GM23248 (cell line): ENCODE measurements at regions not wholly inside any gene's neighbourhood (a gene's known extent, or its start where the extent isn't known, plus 50 kb on each side); places are given as distances from the start of the nearest gene placed in this dataset.

ENCODE experiments used
- DNase-seq: peaks from one replicate; pipeline ENCODE4 v3.0.0-alpha.2; 2015
- H2AFZ ChIP-seq: fragments of 200-600 bp; sonication (generic); 2 replicates; pipeline ENCODE4 v1.6.1; 2016; ENCODE audit warnings: antibody characterized with exemption
- H3F3A ChIP-seq: fragments of 200-600 bp; sonication (generic); 2 replicates; pipeline ENCODE4 v1.6.1; 2016; ENCODE audit warnings: mild to moderate bottlenecking, antibody characterized with exemption, mixed run types; ENCODE audit not compliant: insufficient read depth
- H3K27ac ChIP-seq: fragments of 200-600 bp; sonication (generic); 2 replicates; pipeline ENCODE4 v1.5.1; 2016; ENCODE audit warnings: mild to moderate bottlenecking
- H3K27me3 ChIP-seq: fragments of 200-600 bp; sonication (generic); replicated peaks from 2 replicates; pipeline ENCODE4 v1.6.1; 2016; ENCODE audit warnings: mild to moderate bottlenecking; ENCODE audit not compliant: insufficient read depth
- H3K36me3 ChIP-seq: fragments of 200-600 bp; sonication (generic); 2 replicates; pipeline ENCODE4 v1.6.1; 2016; ENCODE audit warnings: low read depth, mild to moderate bottlenecking
- H3K4me1 ChIP-seq: fragments of 200-600 bp; sonication (generic); 2 replicates; pipeline ENCODE4 v1.6.1; 2016; ENCODE audit warnings: mild to moderate bottlenecking; ENCODE audit not compliant: insufficient read depth
- H3K4me2 ChIP-seq: fragments of 200-600 bp; sonication (generic); one replicate; pipeline ENCODE4 v1.6.1; 2016; ENCODE audit warnings: mild to moderate bottlenecking; ENCODE audit not compliant: unreplicated experiment
- H3K4me3 ChIP-seq: fragments of 200-600 bp; sonication (generic); 2 replicates; pipeline ENCODE4 v1.5.1; 2016; ENCODE audit warnings: mild to moderate bottlenecking
- H3K79me2 ChIP-seq: fragments of 200-600 bp; sonication (generic); 2 replicates; pipeline ENCODE4 v1.6.1; 2016; ENCODE audit warnings: mild to moderate bottlenecking; ENCODE audit not compliant: insufficient read depth
- H3K9ac ChIP-seq: fragments of 200-600 bp; sonication (generic); 2 replicates; pipeline ENCODE4 v1.6.1; 2016; ENCODE audit warnings: mild to moderate bottlenecking
- H3K9me2 ChIP-seq: fragments of 200-600 bp; sonication (generic); 2 replicates; pipeline ENCODE4 v1.6.1; 2016; ENCODE audit warnings: mixed run types, mild to moderate bottlenecking, moderate library complexity; ENCODE audit not compliant: insufficient read depth
- H3K9me3 ChIP-seq: fragments of 200-600 bp; sonication (generic); one replicate; pipeline ENCODE4 v1.6.1; 2017; ENCODE audit warnings: low read depth
- H4K20me1 ChIP-seq: fragments of 200-600 bp; sonication (generic); 2 replicates; pipeline ENCODE4 v1.6.0; 2016; ENCODE audit not compliant: insufficient read depth
- EZH2 ChIP-seq: fragments of 200-600 bp; sonication (generic); IDR thresholded peaks from 2 replicates; pipeline ENCODE4 v1.6.1; 2018; ENCODE audit warnings: antibody characterized with exemption, mild to moderate bottlenecking; ENCODE audit not compliant: insufficient read depth, poor library complexity, severe bottlenecking
- EZH2phosphoT487 ChIP-seq: fragments of 200-600 bp; sonication (generic); IDR thresholded peaks from 2 replicates; pipeline ENCODE4 v1.6.1; 2018; ENCODE audit warnings: antibody characterized with exemption, moderate library complexity, mild to moderate bottlenecking, low read depth; ENCODE audit not compliant: insufficient read depth
- WGBS, 2 experiments: methylation state at CpG; one replicate each; pipeline ENCODE4 v1.1.6; 2015 to 2017; ENCODE audit warnings: low lambda C conversion rate in 2 of 2, low coverage in 1 of 2; ENCODE audit errors: missing lambda C conversion rate in 2 of 2; 5-methylcytosine and 5-hydroxymethylcytosine counted together
- in situ Hi-C: fragments of 300-500 bp; cut with MboI; formaldehyde crosslinking; loops from 2 replicates; pipeline ENCODE4 v1.15.0; 2020

DNA sequence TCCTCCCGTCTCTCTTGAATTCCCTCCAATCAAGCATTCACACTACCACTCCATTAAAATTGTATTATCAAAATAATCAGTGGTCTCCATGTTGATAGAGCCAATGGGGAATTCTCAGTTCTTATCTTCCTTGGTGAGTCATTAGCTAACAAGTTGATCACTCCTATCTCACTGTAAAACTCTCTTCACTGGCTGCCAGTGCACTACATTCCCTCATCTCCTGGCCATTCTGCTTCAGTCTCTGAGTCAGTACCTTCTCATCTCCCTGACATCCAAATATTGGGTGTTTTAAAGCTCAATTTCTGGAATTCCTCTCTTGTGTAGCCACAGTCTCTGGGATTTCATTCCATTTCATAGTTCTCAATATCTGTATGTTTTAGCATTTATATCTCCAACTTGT is 175.2 kb downstream of the ALDH1A2 start:
- in situ Hi-C loops = no loop called here
- H3K79me2 ChIP-seq = no peaks in the 10 kb centered on the region
- no peaks in the 10 kb centered on the region for H3K4me1 ChIP-seq
- H3K9me2 ChIP-seq = no peaks in the 10 kb centered on the region
- peaks cover under 1% of the 10 kb centered on the region for H3K27me3 ChIP-seq
- TF ChIP-seq EZH2 (no peak), EZH2phosphoT487 (no peak)
- no peaks in the 10 kb centered on the region for H4K20me1 ChIP-seq
- H3K27ac ChIP-seq = no peak overlapping the region
- peak; percentile 58 for DNase-seq
- no peaks in the 10 kb centered on the region for H3F3A ChIP-seq
- no peak overlapping the region for H3K9ac ChIP-seq
- no peaks in the 10 kb centered on the region for H3K36me3 ChIP-seq
- H3K4me3 ChIP-seq = no peak overlapping the region
- H2AFZ ChIP-seq = no peak overlapping the region
- 87 to 95% methylated on average over 1 of the region's 1 CpG for WGBS, 2 experiments
- no peak overlapping the region for H3K4me2 ChIP-seq
- no peaks in the 10 kb centered on the region for H3K9me3 ChIP-seq

DNA sequence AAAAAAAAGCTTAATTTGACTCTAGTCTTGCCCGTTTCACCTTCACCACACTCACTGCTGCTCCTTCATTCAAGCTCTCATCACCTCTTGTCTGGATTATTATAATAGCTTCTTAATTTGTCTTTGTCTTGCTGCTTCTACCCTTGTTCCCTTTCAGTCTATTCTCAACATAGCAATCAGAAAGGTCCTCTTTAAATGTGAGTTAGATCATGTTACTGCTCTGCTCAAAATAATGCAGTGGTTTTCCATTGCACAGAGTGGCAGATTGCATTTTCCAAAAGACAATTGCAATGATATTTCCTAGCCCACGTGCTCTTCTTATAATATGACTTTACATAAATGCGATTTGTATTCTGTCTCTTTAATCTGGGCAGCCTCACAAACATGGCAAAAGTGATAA is 174.6 kb downstream of the ALDH1A2 start:
- no peak for DNase-seq
- no peak overlapping the region for H2AFZ ChIP-seq
- no peaks in the 10 kb centered on the region for H3K9me2 ChIP-seq
- H4K20me1 ChIP-seq = no peaks in the 10 kb centered on the region
- no peak overlapping the region for H3K9ac ChIP-seq
- no peak overlapping the region for H3K4me3 ChIP-seq
- 48 to 52% methylated on average over 3 of the region's 3 CpGs for WGBS, 2 experiments
- in situ Hi-C loops = no loop called here
- H3K27me3 ChIP-seq = no peaks in the 10 kb centered on the region; the same call in none of the 2 replicates
- no peaks in the 10 kb centered on the region for H3K79me2 ChIP-seq
- H3K4me2 ChIP-seq = no peak overlapping the region
- no peak overlapping the region for H3K27ac ChIP-seq
- H3K4me1 ChIP-seq = no peaks in the 10 kb centered on the region
- H3K36me3 ChIP-seq = no peaks in the 10 kb centered on the region
- no peaks in the 10 kb centered on the region for H3F3A ChIP-seq
- TF ChIP-seq EZH2phosphoT487 = no peak
- no peak for TF ChIP-seq EZH2
- no peaks in the 10 kb centered on the region for H3K9me3 ChIP-seq

DNA sequence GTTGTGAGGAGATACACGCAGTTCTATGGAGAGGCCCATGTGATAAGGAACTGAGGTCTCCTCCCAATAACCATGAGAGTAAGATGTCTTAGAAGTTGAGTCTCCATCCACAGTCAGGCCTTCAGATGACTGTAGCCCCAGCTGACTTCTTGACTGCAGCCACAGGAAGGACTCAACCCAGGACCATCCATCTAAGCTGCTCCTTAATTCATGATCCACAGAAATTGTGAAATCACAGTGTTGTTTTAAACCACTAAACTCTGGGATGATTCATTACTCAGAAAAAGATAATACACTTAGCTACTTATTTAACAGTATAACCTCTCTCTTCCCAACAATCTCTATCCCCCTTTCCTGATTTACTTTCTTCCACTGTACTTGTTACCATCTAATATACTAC is 173.3 kb downstream of the ALDH1A2 start:
- Histone ChIP-seq H3K9me3 (no peaks in the 10 kb centered on the region), H3K4me2 (no peak overlapping the region), H3K27ac (no peak overlapping the region), H3K79me2 (no peaks in the 10 kb centered on the region), H3F3A (no peaks in the 10 kb centered on the region), H3K9me2 (no peaks in the 10 kb centered on the region), H4K20me1 (no peaks in the 10 kb centered on the region), H3K9ac (no peak overlapping the region), H3K4me1 (no peaks in the 10 kb centered on the region), H3K27me3 (no peaks in the 10 kb centered on the region; the same call in 1 of the 2 replicates), H2AFZ (no peak overlapping the region), H3K36me3 (no peaks in the 10 kb centered on the region), H3K4me3 (no peak overlapping the region)
- WGBS, 2 experiments = 75 to 94% methylated on average over 1 of the region's 1 CpG
- peak; percentile 23 for DNase-seq
- in situ Hi-C loops = no loop called here
- TF ChIP-seq EZH2 = no peak
- no peak for TF ChIP-seq EZH2phosphoT487

DNA sequence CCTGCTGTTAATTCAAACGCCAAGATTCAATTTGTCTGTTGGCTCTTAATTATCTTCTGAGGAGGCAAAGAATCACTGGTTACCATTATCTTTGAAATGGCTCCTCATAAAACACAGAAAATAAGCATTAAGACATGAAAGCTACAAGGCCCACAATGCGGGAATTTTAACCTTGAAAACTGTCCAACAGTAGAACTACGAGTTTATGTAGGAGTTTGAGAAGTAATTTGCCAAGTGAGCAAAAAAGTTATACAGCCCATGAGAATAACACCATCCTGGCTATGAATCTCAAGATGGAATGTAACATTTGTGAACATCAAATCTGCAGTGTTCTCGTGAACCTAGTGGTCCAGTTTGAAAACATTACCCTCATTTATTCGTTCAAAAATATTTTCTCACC is 172.5 kb downstream of the ALDH1A2 start:
- in situ Hi-C loops = no loop called here
- no peak for DNase-seq
- TF ChIP-seq EZH2phosphoT487 (no peak), EZH2 (no peak)
- WGBS, 2 experiments = 42 to 46% methylated on average over 5 of the region's 5 CpGs
- Histone ChIP-seq H3K9me3 (no peaks in the 10 kb centered on the region), H3K4me1 (no peaks in the 10 kb centered on the region), H3K27ac (no peak overlapping the region), H3K9me2 (no peaks in the 10 kb centered on the region), H3F3A (no peaks in the 10 kb centered on the region), H3K27me3 (no peaks in the 10 kb centered on the region; the same call in 1 of the 2 replicates), H3K79me2 (no peaks in the 10 kb centered on the region), H3K9ac (no peak overlapping the region), H2AFZ (no peak overlapping the region), H3K4me3 (no peak overlapping the region), H3K36me3 (no peaks in the 10 kb centered on the region), H4K20me1 (no peaks in the 10 kb centered on the region), H3K4me2 (no peak overlapping the region)

DNA sequence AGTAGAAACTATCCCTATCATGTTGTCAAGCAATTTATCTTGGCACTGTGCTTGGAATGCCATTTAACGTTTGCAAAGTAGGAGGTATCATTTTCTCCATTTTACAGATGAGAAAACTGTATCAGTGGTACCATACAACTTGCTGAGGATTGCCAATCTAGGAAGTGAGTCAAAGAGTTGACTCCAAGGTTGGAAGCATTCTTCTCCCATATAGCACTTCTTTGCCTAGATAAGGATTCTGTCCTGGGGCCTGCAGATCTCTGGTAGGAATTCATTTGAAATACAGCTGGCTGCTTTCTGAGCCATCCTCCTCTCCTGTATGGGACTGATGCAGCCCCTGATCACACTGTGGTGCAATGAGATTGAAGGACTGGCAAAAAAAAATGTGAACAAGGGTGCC is 170.2 kb downstream of the ALDH1A2 start:
- no peak for DNase-seq
- no peak for TF ChIP-seq EZH2
- TF ChIP-seq EZH2phosphoT487 = no peak
- Histone ChIP-seq H3K79me2 (no peaks in the 10 kb centered on the region), H3K4me3 (no peak overlapping the region), H4K20me1 (no peaks in the 10 kb centered on the region), H3K27ac (no peak overlapping the region), H3K9me3 (no peaks in the 10 kb centered on the region), H3K4me1 (no peaks in the 10 kb centered on the region), H3K27me3 (no peaks in the 10 kb centered on the region), H3K9ac (no peak overlapping the region), H3K36me3 (no peaks in the 10 kb centered on the region), H3K9me2 (no peaks in the 10 kb centered on the region), H2AFZ (no peak overlapping the region), H3K4me2 (no peak overlapping the region), H3F3A (no peaks in the 10 kb centered on the region)
- in situ Hi-C loops = no loop called here
- 50 to 84% methylated on average over 1 of the region's 1 CpG for WGBS, 2 experiments
